GM12872 (cell line): ENCODE measurements at regions not wholly inside any gene's neighbourhood (a gene's known extent, or its start where the extent isn't known, plus 50 kb on each side); places are given as distances from the start of the nearest gene placed in this dataset.

Experiments
- TF ChIP-seq, protein P1 (sequence below): IDR thresholded peaks from 3 replicates; pipeline ENCODE4 v1.5.1; 2011; ENCODE audit warnings: low read depth, mild to moderate bottlenecking, low read length, moderate library complexity; ENCODE audit not compliant: insufficient read depth

- TF ChIP-seq, protein P1, sequence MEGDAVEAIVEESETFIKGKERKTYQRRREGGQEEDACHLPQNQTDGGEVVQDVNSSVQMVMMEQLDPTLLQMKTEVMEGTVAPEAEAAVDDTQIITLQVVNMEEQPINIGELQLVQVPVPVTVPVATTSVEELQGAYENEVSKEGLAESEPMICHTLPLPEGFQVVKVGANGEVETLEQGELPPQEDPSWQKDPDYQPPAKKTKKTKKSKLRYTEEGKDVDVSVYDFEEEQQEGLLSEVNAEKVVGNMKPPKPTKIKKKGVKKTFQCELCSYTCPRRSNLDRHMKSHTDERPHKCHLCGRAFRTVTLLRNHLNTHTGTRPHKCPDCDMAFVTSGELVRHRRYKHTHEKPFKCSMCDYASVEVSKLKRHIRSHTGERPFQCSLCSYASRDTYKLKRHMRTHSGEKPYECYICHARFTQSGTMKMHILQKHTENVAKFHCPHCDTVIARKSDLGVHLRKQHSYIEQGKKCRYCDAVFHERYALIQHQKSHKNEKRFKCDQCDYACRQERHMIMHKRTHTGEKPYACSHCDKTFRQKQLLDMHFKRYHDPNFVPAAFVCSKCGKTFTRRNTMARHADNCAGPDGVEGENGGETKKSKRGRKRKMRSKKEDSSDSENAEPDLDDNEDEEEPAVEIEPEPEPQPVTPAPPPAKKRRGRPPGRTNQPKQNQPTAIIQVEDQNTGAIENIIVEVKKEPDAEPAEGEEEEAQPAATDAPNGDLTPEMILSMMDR = no peak
Measured at GRCh38 chr19:31102674-31103073, 246.6 kb downstream of the TSHZ3 start.

- TF ChIP-seq, protein P1 = no peak
Measured at GRCh38 chr19:31100981-31101380, 248.3 kb downstream of the TSHZ3 start.

DNA sequence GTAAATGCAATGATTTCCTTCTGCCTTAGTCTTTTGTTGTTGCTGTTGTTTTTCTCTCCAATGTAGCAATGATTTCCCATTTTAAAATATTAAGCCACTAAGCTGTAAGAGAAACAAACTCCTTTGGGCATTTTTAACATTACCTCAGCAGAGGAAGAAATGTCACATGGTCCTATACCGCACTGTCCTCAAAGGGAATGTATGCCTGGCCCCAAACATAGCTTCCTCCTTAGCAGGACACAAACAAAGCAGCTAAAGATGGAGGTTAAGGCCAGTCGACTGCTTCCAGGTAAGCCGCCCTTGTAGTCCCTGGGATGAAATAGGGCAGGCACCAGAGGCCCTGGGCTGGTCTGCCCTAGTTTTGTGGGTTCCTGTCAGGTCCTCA is 249.0 kb downstream of the TSHZ3 start:
- TF ChIP-seq, protein P1 = no peak

DNA sequence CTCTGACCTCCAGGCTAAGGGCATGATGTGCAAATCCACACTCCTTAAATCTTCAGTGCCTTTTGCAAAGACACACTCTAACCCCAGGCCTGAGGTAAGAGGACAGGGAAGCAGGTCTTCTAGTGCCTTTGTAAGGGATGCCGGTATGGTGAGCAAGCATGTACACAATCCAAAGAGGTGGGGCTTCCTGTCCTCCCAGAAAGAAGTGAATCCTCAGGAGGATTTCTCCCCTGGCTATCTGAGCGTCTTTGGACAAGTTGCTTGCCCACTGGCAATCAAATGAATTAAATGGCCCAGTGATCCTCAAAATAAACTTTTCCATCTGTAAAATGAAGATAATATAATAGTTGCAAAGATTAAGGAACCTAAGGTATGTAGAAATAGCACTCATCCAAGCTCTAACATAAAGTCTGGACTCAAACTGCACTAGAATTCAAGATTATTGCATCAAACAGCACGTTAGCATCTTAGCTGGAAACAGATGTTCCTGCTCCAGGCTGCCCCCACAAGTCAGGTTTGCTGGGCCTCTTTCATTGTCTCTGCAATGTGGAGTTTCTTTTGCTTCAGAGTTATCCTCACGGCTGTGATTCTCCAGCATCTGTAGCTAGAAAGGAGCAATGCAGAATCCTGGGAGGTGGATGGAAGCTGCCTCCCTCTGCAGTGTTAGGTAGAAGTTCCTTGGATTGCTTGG is 249.6 kb downstream of the TSHZ3 start:
- TF ChIP-seq, protein P1 = no peak

GRCh38 chr19:31098836-31099235 is 250.4 kb downstream of the TSHZ3 start:
- TF ChIP-seq, protein P1 = no peak

DNA sequence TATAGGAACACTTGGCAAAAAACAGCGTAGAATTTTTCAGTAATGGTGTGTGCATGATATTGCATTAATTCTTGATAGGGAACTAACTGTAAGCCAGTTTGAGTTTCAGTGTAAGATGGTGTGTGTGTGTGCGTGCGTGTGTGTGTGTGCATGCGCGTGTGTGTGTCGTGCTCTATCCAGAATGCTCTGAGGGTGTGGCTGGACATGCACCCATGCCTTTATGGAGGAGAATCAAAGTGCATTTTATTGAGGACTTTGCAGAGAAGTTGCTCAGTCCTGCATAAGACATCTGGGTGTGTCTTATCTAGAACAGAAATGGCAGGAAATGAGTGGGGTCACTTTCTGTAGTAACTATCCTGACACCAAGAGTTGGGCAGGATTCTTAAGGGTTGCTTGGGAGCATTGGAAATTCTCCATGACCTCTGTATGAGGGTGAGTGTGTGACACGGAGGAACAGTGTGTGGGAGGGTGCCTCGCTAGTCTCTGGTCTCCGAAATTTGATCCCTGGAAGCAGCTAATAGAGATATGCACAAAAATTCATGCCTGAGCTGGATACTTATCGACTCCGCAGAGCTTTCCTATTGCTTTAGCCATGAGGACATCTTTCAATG is 252.2 kb downstream of the TSHZ3 start:
- TF ChIP-seq, protein P1 = no peak

- TF ChIP-seq, protein P1 = no peak
Measured at GRCh38 chr19:31096062-31096830, 253.0 kb downstream of the TSHZ3 start.
